ENCODE measurements at regions not wholly inside any gene's neighbourhood (a gene's known extent, or its start where the extent isn't known, plus 50 kb on each side); places are given as distances from the start of the nearest gene placed in this dataset.

DNA sequence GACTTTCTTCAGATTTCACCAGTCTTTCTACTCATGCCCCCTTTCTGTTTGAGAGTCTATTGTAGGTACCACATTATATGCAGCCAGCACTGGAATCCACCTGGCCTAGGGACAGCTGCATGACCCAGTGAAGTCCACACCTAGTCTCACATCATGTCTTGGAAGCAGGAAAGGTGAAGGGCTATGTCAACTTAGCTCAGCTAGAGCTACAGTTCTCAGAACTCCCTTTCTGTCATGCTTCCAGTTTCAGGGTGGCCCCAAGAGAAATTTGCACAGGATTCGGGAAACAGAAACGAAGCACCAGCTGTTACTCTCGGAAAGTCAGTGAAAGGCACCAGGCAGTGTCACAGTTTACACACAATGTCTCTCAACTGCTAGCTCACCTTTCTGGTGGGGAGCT, 51.6 kb upstream of the NLRP1 start:
- ATAC-seq = no peak

DNA sequence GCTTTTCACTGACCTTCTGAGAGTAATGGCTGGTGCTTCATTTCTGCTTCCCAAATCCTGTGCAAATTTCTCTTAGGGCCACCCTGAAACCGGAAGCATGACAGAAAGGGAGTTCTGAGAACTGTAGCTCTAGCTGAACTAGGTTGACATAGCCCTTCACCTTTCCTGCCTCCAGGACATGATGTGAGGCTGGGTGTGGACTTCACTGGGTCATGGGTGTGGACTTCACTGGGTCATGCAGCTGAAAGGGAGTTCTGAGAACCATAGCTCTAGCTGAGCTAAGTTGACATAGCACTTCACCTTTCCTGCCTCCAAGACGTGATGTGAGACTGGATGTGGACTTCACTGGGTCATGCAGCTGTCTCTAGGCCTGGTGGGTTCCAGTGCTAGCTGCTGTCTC, 54.3 kb upstream of the NLRP1 start:
- ATAC-seq = no peak

DNA sequence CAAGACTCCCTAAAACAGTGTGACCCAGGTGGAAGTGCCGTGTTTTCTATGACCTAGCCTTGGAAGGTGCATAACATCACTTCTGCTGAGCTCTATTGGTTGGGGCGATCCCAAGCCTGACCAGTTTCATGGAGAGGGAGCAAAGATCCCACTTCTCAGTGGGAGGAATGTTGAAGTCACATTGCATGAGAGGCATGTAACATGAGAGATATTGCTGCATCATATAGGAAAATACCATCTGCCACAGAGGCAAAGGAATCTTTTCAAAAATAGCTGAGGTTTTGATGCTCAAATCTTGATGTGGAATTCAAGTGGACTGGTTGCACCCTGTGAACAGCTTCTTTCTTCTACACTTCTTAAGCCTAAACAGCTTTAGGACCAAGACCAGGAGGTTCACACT, 56.4 kb upstream of the NLRP1 start:
- no peak for ATAC-seq

DNA sequence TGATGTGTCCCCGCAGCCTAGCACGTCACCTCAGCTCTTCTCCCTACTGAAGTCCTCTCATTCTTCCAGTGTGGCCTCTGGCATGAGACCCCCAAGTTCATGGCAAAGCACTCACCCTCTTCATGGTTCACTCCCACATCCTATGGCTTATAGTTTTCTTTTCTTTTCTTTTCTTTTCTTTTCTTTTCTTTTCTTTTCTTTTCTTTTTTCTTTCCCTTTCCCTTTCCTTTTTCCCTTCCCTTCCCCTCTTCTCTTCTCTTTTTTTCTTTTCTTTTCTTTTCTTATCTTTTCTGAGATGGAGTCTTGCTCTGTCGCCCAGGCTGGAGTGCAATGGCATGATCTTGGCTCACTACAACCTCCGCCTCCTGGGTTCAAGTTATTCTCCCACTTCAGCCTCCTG, 58.4 kb upstream of the NLRP1 start:
- no peak for ATAC-seq

DNA sequence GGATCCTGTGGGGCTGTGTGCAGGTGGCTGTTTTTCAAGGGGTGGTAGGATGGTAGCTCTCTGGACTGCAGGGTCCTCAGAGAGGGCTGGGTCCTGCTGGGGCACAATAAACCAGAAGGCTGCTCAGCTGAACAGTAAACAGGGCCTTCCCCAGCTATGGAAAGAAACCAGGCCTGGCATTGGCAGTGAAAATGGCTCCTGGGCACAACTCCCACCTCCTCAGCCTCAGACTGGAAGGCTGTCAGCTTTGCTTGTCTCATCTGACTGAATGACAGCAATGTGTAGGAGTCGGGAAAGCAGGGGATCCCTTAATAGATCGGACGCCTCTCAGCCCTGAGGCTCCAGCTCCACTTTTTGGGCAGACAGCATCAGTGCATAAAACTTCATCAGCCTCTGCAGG, 59.8 kb upstream of the NLRP1 start:
- ATAC-seq = no peak

DNA sequence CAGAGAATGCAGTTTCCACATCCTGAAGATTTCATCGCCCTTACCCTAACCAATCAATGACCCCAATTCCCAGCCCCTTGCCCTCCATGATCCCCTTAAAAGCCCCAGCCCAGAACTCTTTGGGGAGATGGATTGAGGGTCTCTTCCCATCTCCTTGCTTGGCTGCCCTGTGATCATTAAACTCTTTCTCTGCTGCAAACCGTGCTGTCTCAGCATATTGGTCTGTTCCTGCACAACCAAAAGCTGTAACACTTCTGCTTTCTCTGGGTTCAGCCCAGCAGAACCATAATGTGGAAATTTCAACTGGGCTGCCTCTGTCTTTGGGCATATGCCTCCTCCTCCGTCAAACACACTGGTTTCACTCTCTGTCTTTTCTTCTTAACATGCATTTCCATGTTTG, 67.0 kb upstream of the NLRP1 start:
- no peak for ATAC-seq

DNA sequence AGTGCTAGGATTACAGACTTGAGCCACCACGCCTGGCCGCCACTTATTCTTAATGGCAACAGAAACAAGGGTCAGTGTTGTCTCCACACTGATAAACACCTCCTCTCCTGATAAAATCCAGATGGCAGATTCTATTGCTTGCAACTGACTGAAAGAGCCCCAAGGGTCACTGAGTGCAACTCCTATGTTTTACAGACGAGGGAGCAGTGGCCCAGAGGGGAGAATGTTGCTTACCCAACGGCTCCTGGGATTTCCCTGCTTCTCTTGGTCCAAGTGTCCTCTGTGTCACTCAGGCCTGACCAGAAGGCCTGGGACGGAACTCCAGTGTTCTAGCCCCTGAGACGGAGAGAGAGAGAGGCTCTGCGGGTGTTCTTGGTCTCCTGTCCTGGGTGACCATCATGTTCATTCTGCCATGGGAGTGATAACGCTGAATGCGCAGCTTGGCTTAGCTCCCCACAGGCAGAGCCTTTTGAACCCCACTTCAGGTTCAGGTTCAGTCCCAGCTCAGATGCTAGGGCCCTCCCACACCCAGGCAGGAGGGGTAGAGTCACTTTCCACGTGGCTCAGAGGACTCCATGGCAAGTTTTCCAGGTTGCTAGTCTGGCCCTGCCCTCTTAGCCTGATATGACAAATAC, 77.3 kb upstream of the NLRP1 start:
- no peak for ATAC-seq

DNA sequence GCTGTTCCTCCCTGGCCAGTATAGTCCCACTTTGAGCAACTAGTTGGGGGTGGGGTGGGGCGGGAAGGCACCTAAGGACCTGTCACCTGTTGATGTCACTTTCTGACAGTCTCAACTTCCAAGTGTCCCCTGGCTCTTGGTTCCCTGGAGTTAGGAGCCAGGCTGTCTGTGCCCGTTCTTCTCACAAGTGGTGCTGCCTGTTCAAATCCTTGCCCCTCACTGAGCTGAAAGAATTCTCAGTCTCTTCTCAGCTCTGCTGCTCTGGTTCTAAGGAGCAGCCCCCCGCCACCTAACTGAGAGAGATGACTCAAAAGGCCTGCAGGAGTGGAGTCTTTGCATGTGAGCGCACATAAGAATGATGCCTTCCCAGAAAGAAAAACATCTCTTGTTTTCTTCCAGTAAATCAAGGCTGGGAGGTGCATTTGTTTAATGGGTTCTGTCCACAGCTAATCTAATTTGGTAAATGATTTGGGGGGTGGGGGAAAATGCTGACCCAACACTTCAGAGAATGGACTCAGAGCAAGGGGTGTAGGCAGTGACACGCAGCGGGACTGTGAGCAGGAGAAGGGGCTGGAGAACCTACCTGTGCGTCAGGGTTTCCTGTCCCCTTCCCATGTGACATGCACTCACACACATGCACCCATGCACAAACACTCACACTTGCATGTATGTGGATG, 78.2 kb upstream of the NLRP1 start:
- no peak for ATAC-seq

DNA sequence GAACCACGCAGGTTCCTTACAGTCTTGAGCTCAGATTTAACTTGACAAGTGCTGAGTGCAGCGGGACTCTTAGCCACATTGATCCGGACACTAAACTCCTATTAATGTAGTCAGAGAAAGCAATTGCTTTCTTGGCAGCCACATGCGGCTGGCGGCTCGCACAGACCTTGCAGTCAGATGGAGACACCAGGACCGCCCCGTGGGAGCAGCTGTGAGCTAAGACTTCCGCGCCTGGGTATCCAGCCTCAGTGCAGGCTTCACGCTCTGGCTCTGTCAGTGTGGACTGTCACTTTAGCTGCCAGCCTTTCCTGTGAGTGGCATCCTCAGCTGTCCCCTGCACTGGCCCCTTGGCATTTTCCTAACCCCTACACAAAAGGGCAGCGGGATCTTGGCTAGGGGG, 80.9 kb upstream of the NLRP1 start:
- ATAC-seq = no peak

DNA sequence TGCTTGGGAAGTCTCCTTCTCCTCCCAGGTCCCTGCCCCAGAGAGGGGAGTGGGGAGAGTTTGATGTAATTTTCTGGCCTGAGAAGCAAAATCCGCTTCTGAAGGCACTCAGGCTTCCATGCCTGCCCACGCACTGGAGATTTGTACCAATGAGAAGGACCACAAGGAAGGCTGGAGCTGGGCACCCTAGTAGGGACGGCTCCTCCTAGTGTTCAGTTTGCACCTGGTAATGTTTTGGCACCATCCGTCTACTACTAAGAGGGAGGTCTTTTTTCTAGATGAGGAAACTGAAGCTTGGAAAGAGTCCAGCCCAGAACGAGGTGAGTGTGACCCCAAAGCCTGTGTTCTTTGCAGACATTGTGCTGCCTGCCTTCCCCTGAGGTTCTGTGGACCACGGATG, 83.6 kb upstream of the NLRP1 start:
- no peak for ATAC-seq

DNA sequence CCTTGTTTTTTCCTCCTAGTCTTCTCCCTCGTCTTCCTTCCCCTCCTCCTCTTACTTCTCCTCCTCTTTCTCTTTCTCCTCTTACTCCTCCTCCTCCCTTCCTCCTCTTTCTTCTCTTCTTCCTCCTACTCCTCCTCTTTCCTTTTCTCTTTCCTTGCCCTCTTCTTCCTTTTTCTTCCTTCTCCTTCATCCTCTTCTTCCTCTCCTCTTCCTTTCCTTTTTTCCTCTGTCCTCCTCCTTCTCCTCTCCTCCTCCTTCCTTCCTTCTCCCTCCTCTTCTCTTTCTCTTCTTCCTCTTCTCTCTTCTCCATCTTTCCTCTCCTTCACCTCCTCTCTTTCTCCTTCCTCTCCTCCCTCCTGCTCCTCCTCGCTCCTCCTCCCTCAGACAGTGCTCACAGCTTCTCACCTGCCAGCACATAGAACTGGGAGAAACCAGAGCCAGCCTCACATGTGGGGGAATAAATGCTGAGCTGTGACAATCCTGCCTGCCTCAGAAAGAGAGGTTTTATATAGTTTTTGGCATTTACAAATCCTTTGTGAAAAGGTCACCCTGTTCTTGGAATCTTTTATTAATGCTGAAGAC, 84.3 kb upstream of the NLRP1 start:
- no peak for ATAC-seq

DNA sequence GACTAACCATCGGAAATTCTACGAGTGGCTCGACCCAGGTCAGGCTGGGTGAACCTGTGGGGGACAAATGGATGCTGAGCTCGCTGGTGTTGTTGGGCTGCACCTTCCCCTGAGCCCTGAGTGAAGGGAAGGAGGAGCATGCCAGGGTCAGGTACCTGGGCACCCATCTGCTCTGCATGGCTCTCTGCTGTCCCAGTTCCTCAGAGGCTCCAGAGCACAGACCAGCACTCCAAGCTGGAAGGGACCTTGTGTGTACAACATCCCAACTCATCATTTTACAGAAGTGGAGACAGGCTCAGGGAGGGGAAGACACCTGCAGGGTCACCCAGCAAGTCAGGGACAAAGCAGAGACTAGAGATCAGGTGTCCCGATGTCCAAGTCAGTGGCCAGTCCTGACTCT, 84.9 kb upstream of the NLRP1 start:
- no peak for ATAC-seq

DNA sequence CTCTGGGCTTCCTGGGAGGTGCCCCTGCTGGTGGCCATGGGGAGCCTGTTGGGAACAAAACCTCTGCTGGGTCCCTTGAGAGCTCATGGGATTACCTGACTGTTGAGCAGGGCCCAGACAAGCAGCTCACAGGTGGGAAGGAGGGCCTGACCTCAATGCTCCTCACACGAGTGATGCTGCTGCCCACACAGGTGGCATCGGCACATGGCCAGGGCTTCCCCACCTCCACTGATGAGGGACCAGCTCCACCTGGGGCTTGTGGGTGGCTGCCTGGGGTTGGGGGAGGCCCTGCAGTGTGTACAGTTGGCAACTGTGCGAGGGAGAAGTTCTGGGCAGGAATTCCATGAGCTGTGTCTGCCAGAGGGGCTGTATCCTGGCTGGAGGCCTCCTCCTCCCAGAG, 87.8 kb upstream of the NLRP1 start:
- no peak for ATAC-seq

DNA sequence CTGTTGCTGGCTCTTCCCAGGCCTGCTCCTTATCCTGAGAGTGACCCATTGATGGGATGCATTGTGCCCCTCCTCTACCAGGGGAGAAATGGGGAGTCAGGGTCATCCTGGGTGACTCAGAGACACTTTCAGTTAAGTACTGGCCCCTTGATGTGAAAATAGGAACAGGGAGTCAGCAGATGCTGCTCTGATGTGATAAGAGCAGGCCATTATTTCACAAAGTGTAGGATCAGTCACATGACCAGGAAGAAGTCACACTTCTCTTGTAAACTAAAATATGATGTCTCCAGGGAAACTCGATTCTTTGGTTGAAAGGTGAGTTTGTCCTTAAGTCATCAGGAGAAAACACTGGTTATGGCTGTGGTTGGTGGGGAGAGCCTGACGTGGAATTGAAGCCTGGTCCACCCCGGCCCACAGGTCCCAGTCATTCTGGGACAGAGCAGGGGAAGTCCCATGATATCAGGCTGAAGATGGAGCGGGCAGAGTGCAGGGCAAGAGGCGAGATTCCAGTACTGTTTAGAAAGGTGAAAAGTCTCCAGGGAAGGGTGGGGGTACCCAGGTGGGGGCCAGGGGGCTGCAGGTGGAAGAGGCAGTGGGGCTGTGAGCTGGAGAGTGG, 88.6 kb upstream of the NLRP1 start:
- ATAC-seq = peak in 1 of 2 donors; percentile 38

DNA sequence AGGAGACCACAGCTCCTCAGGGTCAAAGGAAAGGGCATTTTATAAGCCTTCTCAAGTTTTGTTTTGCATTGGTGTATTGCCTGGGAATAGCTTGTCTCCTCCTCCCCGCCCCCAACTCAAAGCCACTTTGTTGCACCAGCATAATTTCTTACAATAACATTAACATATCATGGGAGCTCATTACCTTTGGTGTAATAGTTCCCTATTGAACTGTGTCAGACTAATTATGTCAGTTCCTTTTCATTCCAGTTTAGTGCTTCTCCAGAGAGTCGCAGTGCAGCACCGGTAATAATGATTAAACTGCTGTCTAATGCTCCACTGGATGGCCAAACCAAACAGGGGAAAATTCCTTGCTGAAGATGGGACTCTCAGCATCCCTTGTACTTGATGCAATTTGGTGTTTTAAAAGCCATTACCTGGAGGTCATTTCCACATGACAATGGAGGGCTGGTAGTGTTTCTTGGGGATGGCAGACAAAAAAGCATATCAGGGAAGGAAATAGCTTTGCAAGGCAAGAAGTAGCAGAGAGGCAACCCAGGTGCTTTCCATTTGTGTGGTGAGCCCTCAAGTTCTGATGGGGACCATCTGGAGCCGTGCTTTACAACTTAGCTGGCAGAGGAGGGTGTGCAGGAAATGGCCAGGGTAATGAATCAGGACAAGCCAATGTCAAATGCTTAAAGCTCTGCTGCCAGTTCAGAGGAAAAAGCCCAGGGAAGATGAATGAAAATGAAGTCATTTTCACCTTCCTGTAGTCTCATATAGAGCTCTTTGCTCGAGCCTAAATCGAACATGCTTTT, 91.5 kb upstream of the NLRP1 start:
- no peak for ATAC-seq

DNA sequence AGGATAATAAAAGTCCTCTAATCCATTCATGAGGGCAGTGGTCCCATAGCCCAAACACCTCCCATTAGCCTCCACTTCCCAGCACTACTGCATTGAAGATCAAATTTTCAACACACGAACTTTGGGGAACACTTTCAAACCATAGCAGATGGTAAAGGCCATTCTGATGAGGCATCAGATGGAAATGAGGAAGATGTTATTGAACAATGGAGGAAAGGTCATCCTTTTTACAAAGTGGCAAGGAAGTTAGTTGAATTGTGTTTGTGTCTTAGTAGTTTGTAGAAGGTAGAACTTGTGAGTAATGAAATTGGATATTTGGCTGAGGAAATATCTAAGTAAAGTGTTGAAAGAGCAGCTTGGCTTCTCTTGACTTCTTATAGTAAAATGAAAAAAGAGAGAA, 93.3 kb upstream of the NLRP1 start:
- no peak for ATAC-seq

DNA sequence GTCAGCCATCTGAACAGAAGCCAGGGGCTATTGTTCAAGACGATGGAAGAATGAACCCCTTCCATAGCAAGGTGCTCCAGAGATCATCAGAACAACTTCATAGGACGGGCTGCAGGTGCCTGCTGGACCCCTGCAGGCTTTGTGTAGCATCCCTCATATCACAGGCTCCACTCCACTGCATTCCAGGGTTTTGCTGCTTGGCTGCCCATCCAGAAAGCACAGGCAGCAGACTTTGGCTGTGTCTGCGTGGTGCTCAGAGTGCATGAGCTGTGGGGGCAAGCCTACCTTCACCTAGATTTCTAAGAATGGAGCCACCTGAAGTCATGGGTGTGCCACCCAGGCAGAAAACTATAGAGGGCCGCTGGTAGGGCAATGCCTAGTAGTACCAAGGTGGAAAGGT, 93.9 kb upstream of the NLRP1 start:
- no peak for ATAC-seq

DNA sequence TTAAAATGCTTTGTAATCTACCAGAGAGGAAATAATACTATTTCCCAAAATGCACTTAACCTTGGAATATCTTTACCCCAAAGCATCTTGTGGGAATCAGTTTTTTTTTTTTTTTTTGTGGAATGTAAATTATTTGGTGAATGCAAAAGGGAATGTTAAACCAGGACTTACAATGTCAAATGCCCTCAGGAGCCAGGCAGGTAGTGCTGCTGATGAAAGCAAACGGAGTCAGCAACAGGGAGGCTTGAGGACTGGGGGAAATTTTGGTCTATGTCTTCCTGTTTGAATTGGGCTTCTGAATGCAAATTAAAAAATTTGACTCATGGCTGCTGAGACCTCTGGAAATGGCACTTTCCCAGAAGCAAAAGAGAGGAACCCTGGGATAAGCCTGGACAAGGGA, 96.5 kb upstream of the NLRP1 start:
- no peak for ATAC-seq

DNA sequence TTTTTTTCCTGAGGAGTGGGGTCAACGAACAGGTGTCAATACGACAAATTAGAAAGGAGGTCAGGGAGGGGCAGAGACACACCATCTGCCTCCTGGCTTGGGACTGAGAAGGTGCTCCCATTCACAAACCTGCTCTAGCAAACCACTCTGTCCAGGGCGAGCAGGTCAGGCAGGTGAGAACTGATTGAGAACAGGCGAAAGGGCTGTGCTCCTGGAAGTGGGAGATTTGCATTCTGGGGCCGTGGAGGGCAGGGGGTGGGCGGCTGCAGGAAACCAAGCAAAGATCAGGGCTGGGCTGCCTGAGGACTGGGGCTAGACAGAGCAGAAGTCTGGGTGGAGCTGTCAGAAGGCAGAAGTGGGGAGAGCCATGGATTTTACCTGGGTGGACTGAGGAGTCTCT, 98.9 kb upstream of the NLRP1 start:
- ATAC-seq = no peak

DNA sequence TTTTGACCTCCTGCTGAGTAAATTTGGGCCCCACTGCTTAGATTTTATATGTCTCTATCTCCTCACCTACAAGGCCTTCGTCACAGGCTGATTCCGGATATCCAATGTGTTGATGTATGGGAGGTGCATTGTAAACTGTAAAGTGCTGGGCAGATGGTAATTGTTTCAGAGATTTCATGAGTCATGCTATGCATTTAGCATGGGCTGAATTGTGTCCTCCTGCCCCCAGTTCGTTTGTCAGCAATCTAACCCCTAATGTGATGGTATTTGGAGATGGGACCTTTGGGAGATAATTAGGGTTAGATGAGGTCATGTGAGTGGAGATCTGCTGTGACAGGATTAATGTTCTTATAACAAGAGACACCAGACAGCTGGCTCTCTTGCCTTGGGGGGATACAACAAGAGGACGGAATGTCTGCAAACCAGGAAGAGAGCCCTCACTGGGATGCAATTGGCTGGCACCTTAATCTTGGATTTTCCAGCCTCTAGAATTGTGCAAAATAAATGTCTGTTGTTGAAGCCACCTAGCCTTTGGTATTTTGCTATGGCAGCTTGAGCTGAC, 101.8 kb upstream of the NLRP1 start:
- no peak for ATAC-seq

DNA sequence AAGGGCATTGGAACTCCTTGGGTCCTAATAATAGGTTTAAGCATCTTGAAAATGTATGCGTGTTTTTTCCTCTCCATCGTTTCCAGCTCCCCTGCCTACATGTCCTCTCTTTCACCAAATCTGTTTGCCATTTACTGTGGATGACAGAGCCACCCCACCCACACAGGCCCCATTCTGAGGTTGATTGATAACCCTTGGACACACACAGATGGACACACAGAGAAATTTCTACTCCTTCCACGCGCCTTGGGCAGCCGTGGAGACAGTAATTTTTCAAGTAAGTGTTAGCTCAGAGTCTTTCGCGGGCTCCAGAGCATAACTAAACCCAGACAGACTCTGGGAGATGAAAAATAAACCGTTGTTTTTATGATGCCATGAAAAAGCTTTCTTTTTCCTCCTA, 103.3 kb upstream of the NLRP1 start:
- no peak for ATAC-seq

DNA sequence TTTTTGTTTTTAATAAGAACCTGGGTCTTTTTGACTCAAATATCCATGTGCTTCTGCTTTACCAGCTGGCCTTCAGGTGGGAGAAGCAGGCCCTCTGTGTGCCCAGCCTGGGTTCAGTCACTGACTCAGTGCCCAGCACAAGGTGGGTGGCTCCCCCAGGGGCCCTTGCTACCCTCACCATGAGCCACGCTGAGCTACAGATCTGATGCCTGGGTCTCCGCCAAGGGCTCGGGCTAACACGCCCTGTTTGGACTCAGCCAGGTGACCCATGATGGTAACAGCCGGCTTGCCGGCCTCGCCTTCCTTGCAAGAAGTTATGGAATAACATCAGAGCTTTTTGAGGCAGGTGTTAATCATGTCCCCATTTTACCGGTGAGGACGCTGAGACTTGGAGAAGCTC, 109.5 kb upstream of the NLRP1 start:
- no peak for ATAC-seq

DNA sequence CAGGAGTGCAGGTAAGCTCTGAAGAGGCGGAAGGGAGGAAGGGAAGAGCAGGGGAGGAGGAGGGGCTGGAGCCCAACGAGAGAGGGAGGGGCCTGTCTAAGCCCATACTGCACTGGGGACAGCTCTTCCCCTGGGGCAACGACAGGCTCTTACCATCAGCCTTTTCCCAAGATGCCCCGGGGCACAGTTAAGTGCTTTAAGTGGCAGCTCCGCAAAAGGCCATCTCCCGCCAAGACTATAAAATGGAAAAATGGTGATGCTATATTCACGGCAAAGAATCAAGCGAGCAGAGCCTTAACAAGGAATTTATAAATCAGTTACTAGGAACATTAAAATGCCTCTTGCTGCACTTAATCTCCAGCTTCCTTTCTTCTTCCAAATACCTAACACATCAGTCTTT, 110.2 kb upstream of the NLRP1 start:
- no peak for ATAC-seq
